Large intestine (tissue), 3 donors: ENCODE measurements at regions not wholly inside any gene's neighbourhood (a gene's known extent, or its start where the extent isn't known, plus 50 kb on each side); places are given as distances from the start of the nearest gene placed in this dataset.

Experiments used
- DNase-seq, 2 donors: peaks; one replicate each; pipeline versions ENCODE4 v3.0.0 to v3.0.0-alpha.2; 2013
- H3K27ac ChIP-seq: one replicate; pipeline ENCODE4 v1.5.1; 2013; ENCODE audit warnings: low read length
- H3K27me3 ChIP-seq: 2 replicates; pipeline ENCODE4 v1.6.1; 2013; ENCODE audit warnings: low read length; ENCODE audit not compliant: control insufficient read depth, insufficient read depth
- H3K36me3 ChIP-seq: 2 replicates; pipeline ENCODE4 v1.6.1; 2013; ENCODE audit warnings: low read length; ENCODE audit not compliant: control insufficient read depth, insufficient read depth
- H3K4me1 ChIP-seq: one replicate; pipeline ENCODE4 v1.6.1; 2013; ENCODE audit warnings: low read length; ENCODE audit not compliant: control insufficient read depth, insufficient read depth
- H3K4me3 ChIP-seq: one replicate; pipeline ENCODE4 v1.5.1; 2013; ENCODE audit warnings: low read length
- H3K9me3 ChIP-seq: one replicate; pipeline ENCODE4 v1.6.1; 2013; ENCODE audit warnings: mild to moderate bottlenecking, low read depth, low read length, moderate library complexity; ENCODE audit not compliant: control insufficient read depth
- WGBS: methylation state at CpG from one replicate; pipeline ENCODE4 v1.1.5; 2013; ENCODE audit warnings: low lambda C conversion rate; ENCODE audit not compliant: insufficient coverage; 5-methylcytosine and 5-hydroxymethylcytosine counted together

DNA sequence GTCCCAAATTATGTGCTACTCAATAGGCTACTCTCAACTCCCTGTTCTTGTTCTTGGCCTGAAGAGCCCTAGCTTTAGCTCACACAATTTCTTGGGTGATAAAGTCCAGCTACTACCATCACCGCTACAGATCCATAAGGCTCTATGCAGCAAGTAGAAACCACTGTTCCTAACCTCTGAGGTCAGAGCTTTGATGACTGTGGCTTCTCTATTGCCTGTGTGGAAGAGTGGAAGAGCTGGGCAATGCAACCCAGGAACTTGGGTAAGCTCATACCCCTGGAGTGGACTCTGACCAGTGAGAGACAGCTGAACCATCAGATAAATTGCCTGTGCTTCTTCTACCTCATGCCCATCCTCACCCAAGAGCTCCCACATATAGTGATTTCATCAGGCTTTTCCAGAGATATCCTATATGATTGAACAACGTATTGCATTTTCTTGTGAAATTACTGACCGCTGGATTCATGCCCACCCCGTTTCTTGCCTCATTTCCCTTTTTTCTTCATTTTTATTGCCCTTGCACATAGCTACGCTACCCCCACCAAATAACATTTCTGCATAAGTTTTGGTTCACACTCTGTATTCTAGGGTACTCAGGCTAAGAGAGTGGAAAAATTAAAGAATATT, 172.3 kb upstream of the MBNL1 start:
- no CpG with 5 or more reads among the region's 5 CpGs for WGBS
- Histone ChIP-seq H3K27ac (no peak overlapping the region), H3K27me3 (no peaks in the 10 kb centered on the region)

GRCh38 chr3:152097120-152097519, 171.6 kb upstream of the MBNL1 start:
- Histone ChIP-seq H3K27me3 (no peaks in the 10 kb centered on the region), H3K36me3 (no peaks in the 10 kb centered on the region), H3K9me3 (peaks cover 6% of the 10 kb centered on the region), H3K4me1 (no peaks in the 10 kb centered on the region), H3K4me3 (no peak overlapping the region), H3K27ac (no peak overlapping the region)
- WGBS, result no CpG with 5 or more reads among the region's 2 CpGs
- no peak for DNase-seq

More for the DNA sequence above, 172.3 kb upstream of the MBNL1 start:
- H3K9me3 ChIP-seq, result peaks cover 6% of the 10 kb centered on the region
- H3K36me3 ChIP-seq, result no peaks in the 10 kb centered on the region
- no peak overlapping the region for H3K4me3 ChIP-seq
- no peak for DNase-seq
- H3K4me1 ChIP-seq, result no peaks in the 10 kb centered on the region

DNA sequence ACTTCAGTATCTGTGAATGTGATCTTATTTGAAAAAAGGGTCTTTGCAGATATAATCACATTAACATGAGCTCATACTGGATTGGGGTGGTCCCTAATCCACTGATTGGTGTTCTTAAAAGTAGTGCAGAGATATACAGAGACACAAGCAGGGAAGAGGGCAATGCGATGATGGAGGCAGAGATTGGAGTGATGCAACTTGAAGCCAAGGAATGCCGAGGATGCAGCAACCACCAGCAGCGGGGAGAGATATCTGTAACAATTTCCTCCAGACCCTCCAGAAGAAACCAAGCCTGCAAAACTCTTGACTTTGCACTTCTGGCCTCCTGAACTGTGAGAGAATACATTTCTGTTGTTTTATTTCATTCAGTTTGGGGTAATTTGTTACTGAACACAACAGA, 171.0 kb upstream of the MBNL1 start:
- no peak for DNase-seq
- Histone ChIP-seq H3K27ac (no peak overlapping the region), H3K4me3 (no peak overlapping the region), H3K4me1 (no peaks in the 10 kb centered on the region), H3K36me3 (no peaks in the 10 kb centered on the region), H3K9me3 (peaks cover 6% of the 10 kb centered on the region), H3K27me3 (no peaks in the 10 kb centered on the region)
- no CpG with 5 or more reads among the region's 3 CpGs for WGBS

DNA sequence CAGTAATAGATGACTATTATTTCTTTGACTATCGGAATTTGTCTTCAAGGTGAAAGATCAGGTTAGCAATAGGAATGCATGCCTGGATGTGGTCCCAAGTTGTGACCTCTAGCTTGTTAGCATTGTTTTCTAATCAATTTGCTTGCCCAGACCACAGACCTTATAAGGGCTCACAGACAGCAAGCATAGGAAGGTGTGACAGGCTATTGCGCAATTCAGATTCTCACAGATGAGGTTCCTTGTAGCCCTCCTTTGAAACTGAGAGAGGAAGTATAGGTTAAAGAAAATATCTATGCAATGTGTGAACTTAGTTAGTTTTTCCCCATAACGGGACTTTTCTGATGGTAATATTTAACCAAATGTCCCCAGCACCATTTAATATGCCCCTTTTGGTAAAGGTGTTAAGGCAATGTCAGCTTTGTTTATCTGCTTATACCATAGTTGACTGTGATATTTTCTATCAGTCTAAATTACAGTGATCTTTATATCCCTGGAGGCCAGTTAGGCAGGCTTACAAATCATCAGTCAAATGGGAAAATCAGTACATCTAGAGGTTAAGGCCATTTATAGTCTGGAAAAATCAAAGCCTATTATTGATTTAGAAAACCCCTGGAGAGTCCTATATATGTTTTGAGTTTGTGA, 168.1 kb upstream of the MBNL1 start:
- 100% methylated on average over 1 of the region's 3 CpGs for WGBS
- peak; percentile 20 to 50 for DNase-seq
- Histone ChIP-seq H3K27me3 (no peaks in the 10 kb centered on the region), H3K36me3 (no peaks in the 10 kb centered on the region), H3K4me1 (no peaks in the 10 kb centered on the region), H3K9me3 (no peaks in the 10 kb centered on the region), H3K4me3 (no peak overlapping the region), H3K27ac (no peak overlapping the region)

GRCh38 chr3:152102410-152102809, 166.3 kb upstream of the MBNL1 start:
- H3K27ac ChIP-seq, result no peak overlapping the region
- WGBS, result no CpG with 5 or more reads among the region's 7 CpGs
- H3K9me3 ChIP-seq, result no peaks in the 10 kb centered on the region
- no peak overlapping the region for H3K4me3 ChIP-seq
- no peaks in the 10 kb centered on the region for H3K27me3 ChIP-seq
- DNase-seq, result no peak
- no peaks in the 10 kb centered on the region for H3K36me3 ChIP-seq
- no peaks in the 10 kb centered on the region for H3K4me1 ChIP-seq

GRCh38 chr3:152103257-152103656, 165.5 kb upstream of the MBNL1 start:
- no peak for DNase-seq
- H3K9me3 ChIP-seq, result no peaks in the 10 kb centered on the region
- no peaks in the 10 kb centered on the region for H3K36me3 ChIP-seq
- H3K27ac ChIP-seq, result no peak overlapping the region
- H3K4me1 ChIP-seq, result no peaks in the 10 kb centered on the region
- no peak overlapping the region for H3K4me3 ChIP-seq
- WGBS, result 100% methylated on average over 1 of the region's 1 CpG
- no peaks in the 10 kb centered on the region for H3K27me3 ChIP-seq

- Histone ChIP-seq H3K4me1 (no peaks in the 10 kb centered on the region), H3K27ac (no peak overlapping the region), H3K4me3 (no peak overlapping the region), H3K9me3 (no peaks in the 10 kb centered on the region), H3K27me3 (no peaks in the 10 kb centered on the region), H3K36me3 (no peaks in the 10 kb centered on the region)
- WGBS, result 100% methylated on average over 1 of the region's 3 CpGs
- no peak for DNase-seq
Observed at GRCh38 chr3:152104847-152105415, 163.8 kb upstream of the MBNL1 start.

DNA sequence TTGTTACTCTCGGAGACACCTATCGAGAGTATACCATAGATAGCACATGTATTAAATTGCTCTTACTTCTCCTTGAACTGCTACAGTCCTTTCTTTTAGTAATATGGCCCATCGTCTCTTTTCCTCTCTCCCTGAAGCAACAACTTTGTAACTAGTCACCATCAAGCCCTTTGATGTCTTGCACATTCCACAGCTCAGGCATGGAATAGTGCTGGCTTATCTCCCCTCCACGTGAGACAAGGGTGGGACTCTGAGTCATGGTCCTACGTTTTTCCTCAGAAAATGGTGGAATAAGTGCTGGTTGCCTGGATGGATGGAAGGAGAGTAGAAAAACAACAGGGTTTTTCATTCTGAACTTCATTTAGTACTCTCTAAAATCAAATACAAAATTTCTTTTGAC, 163.3 kb upstream of the MBNL1 start:
- Histone ChIP-seq H3K4me1 (no peaks in the 10 kb centered on the region), H3K9me3 (no peaks in the 10 kb centered on the region), H3K4me3 (no peak overlapping the region), H3K36me3 (no peaks in the 10 kb centered on the region), H3K27ac (no peak overlapping the region), H3K27me3 (no peaks in the 10 kb centered on the region)
- 100% methylated on average over 2 of the region's 5 CpGs for WGBS
- DNase-seq, result peak in 1 of 2 donors; percentile 4

DNA sequence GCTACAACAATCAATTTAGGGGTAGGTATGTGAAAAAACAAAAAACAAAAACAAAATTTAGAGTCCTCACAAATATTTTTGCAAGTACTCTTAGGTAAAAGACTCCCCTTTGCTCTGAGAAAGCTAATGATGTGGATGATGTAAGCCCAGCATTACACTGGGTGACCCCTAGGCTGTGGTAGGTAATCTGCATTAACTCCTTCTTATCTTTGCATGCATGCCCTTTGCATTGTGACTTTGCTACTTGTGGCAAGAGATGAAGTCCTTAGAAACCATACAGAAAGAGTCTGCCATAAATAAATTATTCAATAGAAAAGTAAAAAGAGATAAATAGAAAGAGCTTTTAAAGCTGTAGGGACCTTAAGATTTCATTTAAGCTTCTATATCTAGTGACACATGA, 159.7 kb upstream of the MBNL1 start:
- Histone ChIP-seq H3K27ac (no peak overlapping the region), H3K9me3 (no peaks in the 10 kb centered on the region), H3K27me3 (no peaks in the 10 kb centered on the region), H3K36me3 (no peaks in the 10 kb centered on the region), H3K4me1 (no peaks in the 10 kb centered on the region), H3K4me3 (no peak overlapping the region)
- DNase-seq, result peak; percentile 17 to 49

DNA sequence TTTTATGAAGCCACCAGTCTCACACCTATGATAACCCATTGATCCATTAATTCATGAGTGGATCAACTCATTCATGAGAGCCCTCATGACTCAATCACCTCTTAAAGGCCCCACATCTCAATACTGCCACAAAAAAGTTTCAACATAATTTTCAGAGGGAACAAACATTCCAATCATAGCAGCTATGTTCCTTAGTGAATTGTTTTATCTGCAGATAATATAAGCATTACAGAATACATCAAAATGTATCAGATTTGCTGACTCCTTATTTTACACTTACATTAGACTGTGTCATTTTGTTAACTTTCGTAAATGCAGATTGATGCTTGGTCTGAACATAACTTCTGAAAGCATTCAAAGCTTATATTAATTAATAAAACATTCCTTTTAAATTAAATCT, 155.3 kb upstream of the MBNL1 start:
- WGBS, result no CpG with 5 or more reads among the region's 1 CpG

More for the DNA sequence above, 155.3 kb upstream of the MBNL1 start:
- no peaks in the 10 kb centered on the region for H3K27me3 ChIP-seq
- DNase-seq, result no peak
- H3K36me3 ChIP-seq, result no peaks in the 10 kb centered on the region
- H3K4me1 ChIP-seq, result no peaks in the 10 kb centered on the region
- H3K9me3 ChIP-seq, result no peaks in the 10 kb centered on the region
- H3K27ac ChIP-seq, result no peak overlapping the region
- no peak overlapping the region for H3K4me3 ChIP-seq
